ENCODE measurements at regions not wholly inside any gene's neighbourhood (a gene's known extent, or its start where the extent isn't known, plus 50 kb on each side); places are given as distances from the start of the nearest gene placed in this dataset.
"Not testable (repeated sequence)": the region's sequence is repeated elsewhere in the genome, so short reads cannot be mapped to it uniquely, and the experiment has no call there.

DNA sequence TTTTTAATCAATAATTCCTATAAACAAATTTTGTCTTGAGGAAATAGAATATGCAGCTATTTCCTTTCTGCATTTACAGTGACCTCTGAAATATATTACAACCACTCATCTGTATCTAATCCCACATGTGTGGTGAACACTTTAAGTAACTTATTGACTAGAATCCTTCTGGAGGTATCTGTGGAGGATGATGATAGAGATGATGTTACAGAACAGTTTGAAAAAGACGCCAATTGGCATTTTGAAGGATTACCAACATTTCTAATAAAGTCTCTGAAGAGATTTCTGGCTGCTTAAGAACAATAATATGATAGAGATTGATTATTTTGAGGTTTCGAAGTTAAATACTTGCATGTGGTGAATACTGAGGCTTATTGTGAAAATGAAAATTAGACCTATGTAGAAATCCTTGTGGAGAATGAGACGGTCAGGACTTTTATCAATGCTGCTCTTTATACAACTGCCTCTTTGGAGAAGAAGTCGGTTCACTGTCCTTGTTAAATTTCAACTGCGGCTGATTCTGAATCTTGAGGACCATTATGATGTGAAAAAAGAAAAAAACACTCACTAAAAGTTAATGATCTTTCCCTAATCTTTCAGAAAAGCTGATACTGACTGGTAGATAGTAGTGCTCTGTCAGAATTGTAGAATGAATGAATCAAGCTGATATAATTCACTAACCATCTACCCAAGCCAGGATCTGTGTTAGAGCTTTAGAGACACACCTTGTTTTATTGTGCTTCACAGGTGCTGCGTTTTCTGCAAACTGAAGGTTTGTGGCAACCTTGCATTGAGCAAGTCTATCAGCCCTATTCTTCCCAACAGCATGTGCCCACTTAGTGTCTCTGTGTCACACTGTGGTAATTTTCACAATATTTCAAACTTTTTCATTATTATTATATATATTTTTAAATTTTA, 204.7 kb downstream of the SPRY1 start:
- DNase-seq = no peak

DNA sequence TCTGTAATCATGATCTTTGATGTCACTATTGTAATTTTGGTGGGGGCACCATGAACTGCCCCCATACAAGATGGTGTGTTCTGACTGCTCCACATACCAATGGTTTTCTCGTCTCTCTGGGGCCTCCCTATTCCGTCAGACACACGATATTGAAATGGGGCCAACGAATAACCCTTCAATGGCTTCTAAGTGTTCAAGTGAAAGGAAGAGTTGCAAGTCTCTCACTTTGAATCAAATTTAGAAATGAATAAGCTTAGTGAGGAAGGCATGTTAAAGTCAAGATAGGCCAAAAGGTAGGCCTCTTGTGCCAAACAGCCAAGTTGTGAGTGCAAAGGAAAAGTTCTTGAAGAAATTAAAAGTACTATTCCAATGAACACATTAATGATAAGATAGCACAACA, 205.4 kb downstream of the SPRY1 start:
- DNase-seq = no peak

DNA sequence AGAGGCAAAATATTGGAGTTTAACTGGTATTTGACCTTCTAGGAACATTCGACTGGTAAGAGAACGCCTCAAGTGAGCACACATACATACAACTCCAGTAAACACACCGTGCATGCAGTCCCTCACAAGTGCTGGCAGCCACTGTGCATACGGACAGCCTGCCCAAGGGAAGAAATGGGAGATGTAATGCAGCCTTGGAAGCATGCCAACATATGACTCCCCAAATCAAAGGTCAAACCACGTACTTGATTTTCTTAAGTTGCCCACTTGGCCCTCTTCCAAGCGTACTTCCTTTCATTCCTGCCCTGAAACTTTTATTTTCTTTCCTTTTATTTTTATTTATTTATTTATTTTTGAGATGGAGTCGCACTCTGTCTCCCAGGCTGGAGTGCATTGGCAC, 206.6 kb downstream of the SPRY1 start:
- no peak for DNase-seq

DNA sequence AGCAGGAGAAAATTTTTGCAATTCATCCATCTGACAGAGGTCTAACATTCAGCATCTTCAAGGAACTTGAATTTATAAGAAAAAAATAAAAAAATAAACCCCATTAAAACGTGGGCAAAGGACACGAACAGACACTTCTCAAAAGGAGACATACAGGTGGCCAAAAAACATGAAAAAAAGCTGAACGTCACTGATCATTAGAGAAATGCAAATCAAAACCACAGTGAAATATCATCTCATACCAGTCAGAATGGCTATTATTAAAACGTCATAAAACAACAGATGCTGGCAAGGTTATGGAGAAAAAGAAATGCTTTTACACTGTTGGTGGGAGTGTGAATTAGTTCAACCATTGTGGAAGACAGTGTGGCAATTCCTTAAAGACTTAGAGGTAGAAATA, 209.2 kb downstream of the SPRY1 start:
- DNase-seq = not testable (repeated sequence)

DNA sequence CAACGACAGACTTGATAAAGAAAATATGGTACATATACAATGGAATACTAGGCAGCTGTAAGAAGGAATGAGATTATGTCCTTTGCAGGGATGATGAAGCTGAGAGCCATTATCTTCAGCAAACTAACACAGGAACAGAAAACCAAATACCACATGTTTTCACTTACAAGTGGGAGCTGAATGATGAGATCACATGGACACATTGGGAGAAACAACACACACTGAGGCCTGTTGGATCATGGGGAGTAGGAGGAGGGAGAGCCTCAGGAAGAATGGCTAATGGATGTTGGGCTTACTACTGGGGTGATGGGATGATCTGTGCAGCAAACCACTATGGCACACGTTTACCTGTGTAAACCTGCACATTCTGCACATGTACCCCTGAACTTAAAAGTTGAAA, 209.7 kb downstream of the SPRY1 start:
- DNase-seq = no peak

DNA sequence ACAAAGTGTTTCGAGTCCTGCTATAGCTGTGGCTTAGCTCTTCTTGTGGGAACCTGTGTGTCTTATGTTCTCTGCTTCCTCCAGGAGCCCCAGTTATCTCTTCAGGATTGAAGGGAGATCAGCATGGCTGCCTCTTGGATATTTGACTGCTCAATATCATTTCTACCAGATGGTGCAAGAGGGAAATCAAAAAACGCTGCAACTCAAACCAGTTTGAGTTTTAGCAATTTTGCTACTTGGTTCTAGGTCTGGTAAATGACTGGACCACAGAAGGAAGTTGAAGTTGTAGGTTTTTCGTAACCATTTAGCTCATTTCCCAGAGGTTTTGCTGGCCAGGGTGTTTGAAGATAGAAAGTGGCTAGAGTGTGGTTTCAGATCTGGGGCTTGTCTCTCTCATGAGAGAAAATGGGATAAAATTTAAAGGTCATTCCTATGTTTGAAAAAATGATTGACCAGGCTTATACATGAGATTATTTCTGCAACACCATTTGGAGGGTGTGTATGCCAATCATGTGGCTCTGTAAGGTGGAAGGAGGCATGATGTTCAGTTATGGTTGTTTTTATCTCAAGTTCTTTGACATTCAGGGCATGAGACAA, 210.4 kb downstream of the SPRY1 start:
- DNase-seq = no peak

DNA sequence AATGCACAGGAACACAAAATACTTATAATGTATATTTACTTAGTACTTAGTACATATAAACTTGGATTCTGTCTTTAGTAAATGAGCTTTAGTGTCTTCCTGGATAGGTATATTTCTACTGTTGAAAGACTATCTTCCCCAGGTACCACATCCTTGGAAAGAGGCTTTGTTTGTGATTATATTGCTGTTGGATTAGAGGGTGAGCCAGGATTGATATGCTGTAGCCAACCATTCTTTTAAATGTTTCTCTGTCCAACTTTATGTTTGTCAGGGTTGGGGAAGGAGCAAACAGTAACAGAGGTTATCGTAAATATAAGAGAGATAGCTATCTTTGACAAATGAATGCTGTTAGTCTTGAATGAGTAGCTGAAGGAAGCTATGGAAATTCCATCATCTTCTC, 213.2 kb downstream of the SPRY1 start:
- DNase-seq = no peak

DNA sequence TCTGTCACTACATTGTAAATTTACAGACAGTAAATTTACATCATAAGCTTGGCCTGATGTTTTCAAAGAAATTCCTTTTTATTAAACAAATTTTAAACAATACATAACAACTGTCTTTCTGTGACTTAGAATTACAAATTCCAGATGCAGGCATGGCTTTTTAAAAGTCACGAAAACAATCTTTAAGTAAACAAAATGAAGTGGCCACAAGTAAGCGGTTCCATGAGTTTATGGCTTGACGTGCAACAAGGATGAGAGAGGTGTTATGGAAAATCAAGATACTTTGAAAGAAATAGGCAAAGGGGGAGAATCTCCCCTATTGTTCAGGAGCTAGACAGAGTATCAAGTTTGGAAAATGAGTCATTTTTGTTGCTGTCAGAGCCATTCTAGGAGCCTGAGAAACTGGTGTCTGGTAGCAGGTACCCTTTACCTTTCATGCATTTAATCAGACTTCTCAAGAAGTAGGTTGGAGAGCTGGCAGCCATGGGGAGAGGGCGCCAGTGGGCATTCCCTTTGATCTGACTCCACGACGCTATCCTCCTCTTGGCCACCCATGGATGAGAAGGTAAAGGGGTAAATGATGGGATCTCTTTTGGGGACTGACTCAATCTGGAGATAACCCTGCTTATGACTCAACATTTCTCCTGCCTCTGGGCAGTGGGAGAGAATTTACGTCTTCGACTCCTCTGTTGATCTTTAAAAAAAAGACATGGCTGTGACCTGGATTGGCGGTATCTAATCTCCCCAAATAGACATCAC, 217.2 kb downstream of the SPRY1 start:
- no peak for DNase-seq

DNA sequence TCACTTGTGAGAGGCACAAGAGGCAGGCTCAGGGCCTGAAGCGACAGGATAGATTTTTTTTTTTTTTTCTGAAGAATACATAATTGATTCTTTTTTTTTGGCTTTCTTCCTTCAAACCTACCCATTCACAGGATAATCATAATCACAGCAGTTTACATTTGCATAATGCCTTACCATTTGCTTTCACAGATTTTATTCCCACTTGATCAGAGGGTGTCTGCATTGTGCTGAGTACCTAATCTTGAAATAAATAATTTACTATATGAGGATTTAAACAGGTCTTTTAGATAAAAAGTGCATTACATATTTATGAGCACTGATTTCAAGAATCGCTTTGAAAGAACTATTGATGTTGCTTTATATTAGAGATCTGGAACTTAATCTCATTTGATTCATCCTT, 219.3 kb downstream of the SPRY1 start:
- DNase-seq = no peak

DNA sequence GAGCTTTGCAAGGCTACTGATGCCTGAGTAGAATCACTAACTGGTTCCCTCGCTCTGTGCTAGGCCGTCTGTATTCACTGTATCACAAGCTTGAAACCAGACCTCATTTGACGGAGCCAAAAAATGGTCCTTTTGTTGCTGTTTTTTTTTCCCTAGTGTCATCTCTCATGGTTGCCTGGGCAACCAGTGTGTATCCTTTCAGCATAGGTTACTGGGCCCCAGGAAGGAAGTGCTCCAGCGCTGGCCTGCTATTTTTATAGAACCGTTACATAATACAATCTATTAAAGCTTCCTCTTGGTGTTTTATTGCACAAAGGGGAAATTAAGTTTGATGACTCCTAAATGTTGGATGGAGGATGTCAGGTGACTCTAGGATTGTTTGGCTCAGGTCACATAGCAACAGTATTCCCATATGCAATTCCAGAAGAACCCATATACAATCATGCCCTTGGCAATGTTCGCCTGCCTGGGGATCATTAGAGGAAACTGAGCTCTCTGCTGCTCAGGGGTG, 220.4 kb downstream of the SPRY1 start:
- DNase-seq = peak; percentile 51 to 55

DNA sequence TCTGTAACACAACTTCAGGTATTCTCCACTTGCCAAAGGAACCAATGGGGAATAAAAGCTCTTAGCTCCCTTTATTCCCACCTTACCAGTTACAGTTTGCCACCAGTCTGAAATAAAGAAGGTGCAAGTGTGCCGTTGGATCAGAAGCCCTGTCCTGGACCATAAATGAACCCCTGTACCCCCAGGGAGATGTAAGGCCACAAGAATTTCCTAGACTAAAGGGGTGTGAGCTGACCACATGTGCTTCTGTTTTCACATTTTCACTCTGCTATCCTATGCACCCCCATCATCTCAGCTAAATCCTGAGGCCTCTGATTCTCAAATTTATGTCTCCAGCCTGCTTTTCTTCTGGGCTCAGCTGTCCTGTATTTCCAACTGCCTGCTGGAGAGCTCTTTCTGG, 221.2 kb downstream of the SPRY1 start:
- no peak for DNase-seq

DNA sequence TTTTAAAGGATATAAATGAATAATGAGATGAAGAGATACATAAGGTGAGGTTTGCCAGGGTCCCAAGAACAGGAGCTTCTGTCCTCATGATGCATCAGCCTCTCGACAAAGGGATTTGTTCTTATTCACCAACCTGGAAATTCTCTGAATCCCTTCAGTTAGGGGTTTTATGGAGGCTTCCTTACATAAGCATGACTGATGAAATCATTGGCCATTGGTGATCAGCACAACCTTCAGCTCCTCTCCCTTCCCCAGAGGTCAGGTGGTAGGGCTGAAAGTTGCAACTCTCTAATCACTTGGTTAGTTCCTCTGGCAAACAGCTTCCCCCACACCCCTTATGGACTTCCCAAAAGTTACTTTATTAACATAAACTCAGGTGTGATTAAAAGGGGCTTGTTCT, 222.0 kb downstream of the SPRY1 start:
- no peak for DNase-seq

DNA sequence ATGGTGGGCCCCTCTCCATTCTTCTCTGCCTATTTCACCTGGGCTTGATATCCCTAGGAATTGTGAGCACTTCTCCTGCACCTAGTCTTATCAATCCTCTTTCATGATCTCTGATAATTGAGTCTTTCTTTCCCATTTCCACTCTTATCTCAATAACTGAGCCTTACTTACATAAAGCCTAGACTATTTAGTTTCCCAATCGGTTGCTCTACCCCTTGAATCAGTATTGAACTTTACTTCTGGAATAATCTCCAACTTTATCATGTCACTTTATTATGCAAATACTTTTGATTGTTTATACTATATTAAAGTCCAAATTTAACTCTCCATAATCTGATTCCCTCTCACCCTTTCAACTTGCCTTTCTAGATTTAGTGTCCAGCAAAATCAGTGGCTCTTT, 222.7 kb downstream of the SPRY1 start:
- DNase-seq = no peak

DNA sequence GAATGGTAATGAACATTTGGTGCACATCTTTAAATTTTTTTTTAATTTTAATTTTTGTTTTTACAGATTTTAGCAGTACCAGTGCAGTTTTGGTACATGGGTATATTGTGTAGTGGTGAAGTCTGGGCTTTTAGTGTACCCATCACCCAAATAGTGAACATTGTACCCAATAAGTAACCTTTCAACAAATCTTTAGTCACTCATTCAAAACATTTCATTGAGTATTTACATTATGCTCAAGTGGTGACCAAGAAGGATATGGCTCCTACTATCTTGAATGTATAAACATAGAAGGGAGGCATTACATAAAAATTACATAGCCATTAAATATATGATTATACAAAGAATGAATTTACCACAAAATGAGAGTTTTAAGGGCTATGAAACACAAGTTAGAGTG, 223.3 kb downstream of the SPRY1 start:
- DNase-seq = no peak

DNA sequence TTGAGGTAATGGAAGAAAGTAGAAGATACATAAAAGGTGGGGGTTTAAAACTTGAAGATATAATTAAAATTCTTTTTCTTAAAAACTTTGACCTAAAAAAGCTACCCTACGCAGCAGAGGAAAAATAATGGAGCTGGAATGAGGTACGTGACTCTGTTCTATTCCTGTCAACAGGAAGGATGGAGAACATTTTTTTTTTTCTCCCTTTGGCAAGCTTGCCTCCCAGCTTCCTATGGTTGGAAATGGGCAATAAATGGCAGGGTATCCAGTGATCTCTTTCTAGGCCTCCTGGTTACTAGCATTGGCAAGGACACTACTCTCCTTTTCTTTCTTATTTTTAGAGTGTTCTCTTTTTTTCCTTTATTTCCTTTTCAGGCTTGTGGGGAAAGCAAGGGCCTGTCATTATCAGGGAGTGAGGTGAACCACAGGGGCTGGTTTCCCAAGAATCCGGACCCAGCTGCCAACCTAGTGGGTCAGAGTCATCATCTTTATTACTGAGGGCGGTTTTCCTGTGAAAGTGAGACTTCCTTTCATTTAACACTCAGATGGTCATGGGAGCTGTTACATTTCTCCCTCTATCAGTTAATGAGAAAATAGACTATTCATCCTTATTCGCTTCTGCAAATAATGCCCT, 224.6 kb downstream of the SPRY1 start:
- DNase-seq = no peak

DNA sequence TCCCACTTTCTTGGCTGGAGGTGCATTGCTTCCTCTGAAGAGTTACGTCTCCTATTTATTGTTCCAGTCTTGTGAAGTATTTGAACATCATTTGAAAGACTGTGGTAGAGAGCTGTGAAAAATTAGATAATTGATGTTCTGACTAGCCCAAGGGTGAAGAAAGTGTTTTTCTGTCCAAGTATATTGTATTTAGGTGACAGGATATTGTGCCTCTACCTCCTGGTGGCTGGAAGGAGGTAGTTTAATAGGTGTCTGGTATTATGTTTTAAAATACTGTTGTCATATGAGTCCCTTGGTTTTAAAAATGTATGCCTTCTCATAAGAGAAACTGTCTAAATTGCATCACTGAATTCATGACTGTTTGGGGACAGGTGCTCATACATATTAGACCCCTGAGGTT, 226.0 kb downstream of the SPRY1 start:
- no peak for DNase-seq

DNA sequence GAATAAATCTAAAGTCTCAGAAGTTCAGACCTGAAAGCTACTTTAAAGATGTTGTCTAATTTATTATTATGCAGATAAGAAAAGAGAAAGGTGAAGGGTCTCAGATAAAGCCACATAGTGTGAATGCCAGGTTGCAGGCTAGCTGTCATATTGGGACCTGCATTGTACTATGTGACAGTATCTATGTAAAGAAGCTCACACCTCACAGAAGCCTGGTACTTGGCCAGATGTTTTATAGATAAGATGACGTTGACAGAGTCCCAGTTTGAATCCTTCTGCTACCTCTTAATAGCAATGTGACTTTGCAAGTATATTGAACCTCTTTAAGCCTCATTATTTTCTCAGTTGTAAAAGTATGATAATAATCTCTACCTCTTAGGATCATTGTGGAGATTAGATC, 227.0 kb downstream of the SPRY1 start:
- no peak for DNase-seq

DNA sequence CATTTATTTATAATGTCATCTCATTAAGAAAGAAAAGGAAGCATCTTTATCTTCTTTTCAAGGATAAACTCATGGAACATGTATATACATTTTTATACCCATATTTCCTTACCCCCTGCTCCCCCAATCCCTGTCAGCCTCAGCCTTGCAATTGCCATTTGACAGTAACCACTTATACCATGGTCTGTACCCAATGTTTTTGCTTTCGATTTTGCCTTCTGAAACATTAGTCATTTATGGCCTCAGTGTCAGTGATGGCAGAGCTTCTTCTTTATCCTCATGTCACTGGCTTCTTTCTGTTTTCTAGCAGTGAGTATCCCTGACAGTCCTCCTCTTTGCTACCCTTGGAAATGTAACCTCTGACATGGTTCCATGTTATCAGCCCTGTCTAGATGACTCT, 228.4 kb downstream of the SPRY1 start:
- no peak for DNase-seq

DNA sequence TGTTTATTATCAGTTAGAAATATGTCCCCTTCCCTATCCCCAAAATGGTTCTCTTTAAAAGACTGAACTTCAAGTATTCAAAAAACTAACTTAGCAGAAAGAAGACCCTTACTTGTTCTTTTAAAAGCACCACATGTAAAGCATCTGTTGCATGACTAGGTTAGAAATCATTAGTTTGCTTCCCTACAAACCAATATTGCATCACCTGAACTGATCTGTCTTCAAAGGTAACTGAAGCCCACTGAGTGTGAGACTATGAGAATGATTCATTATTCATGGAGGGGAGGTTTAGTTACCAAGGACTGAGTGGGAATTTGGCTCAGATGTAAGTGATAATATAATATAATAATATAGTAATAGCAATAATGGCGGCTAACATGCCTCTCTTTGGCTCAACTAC, 231.7 kb downstream of the SPRY1 start:
- no peak for DNase-seq

DNA sequence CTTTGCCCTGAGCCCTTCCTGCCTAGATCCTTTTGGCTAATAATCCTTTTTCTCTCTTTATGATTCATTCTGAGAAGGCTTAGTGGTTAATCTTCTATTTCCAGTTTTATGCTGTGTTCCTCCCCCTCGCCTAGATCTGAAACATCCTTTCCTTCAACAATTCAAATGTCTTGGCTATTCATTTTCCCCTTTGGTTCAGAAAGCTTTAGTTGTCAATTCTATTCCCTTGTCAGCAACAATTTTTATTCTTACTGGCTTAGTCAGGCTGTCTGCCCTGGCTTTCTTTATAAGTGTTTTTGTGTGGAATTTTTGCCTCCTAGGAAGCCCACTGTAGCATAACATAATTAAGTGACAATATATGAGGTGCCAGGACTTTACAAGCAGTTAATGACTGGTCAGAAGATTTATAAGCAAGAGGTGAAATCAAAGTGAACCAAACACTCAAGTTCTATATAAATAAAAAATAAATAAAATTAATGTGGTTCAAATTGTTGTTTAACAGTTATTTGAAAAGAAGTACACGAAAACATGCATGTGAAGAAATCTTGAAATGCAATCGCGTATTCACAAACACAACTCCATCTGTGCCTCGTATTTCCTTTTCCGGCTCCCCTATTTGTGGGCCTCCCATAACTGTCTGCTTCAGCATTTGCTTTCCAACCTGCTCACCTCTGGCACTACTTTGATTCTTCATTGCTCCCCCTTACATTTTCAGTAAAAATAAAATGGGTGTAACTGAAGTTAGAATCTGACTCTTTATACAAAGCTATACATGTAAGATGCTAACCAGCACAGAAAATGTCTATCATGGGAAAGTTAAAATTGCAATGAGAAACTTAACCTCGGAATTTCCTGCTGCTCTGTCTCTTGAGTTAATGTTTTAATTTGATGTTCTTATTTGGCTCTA, 235.4 kb downstream of the SPRY1 start:
- peak; percentile 72 to 73 for DNase-seq

DNA sequence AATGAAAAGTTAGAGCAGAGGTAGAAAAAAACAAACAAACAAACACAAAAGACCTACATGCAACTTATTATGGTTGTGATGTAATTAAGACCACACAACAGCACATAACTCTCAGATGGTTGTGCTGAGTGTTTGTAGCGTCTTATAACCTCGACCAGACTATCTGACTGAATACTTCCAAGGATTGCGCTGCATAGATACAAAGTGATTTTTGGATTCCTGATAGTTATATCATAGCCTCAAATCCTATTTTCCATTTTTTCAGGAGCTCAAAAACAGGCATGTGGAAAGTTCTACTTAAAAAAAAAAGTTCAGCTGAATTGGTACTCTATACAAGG, 236.1 kb downstream of the SPRY1 start:
- DNase-seq = no peak
